Stimulated activated CD8-positive, alpha-beta memory T cell treated with anti-CD3 and anti-CD28 coated beads, Interleukin-7, amount 100 ng/mL, for 4 hours (primary cell): ENCODE measurements at regions not wholly inside any gene's neighbourhood (a gene's known extent, or its start where the extent isn't known, plus 50 kb on each side); places are given as distances from the start of the nearest gene placed in this dataset.
A peak's percentile ranks its signal among the peaks of the same experiment; 100 is the strongest.

ENCODE experiments used
- DNase-seq, 2 donors: peaks; one replicate each; pipeline ENCODE4 v3.0.0-alpha.2; 2020; ENCODE audit warnings: low read depth in 2 of 2

DNA sequence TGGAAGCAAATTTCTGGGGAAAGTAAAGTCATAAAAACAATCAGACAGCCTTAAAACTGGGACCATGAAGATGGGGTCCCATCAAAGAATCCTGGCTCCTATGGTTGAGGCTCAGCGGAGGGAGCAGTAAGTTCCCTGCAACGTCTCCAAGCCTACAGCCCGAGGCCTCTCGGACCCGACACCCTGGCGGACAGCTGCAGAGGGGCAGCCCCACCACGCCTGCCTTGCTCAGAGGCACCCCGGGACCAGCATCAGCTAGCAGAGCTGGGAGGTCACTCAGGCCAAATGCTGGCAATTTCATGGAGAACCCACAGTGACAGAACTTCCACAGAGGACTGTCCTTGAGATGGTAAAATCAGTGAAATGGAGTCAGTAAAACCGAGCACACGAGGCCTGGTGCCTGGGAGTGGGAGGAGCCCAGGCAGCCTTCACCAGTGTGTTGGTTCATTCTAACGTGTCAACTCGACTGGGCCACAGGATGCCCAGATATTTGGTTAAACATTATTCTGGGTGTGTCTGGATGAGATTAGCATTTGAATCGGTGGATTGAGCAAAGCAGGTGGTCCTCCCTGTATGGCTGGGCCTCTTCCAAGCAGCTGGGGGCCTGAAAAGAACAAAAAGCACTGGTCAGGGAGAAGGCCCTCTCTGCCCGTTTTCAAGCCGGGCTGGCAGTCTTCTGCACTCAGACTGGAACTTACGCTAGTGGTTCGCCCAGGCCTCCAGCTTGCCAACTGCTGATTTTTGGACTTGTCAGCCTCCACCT is 96.2 kb upstream of the INSIG1 start:
- no peak for DNase-seq

DNA sequence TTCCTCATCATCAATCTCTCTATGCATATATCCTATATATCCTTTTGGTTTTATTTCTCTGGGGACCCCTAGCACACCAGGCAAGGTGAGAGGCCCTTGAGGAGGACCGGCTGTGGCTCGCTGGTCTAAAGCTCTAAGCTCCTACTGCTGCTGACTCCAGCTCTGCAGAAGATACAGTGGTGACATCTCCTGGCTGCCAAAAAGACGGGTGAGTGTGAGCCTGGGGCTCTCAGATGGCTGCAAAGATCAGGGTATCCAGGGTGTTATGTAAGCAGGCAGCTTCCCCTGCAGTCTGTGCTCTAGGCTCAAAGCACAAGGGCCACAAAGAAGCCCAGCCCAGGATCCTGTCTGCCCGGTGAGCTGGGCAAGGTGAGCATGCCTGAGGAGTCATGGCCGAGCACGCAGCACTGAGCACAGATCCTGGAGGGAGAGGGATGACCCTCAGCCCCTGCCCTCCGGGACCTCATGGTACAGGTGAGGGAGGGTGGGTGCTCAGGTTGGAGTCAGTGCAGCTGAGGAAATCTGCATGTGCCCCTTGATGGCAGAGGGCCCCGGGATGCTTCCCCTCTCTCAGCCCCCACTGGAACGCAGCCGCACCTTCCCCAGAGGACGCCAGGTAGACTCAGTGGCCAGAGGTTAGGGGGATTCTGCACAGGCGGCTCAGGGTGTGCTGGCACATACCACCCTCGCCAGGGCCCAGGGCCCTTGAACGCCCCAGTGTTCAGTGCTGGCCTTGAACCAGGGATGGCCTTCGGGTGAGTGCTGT is 95.4 kb upstream of the INSIG1 start:
- no peak for DNase-seq

DNA sequence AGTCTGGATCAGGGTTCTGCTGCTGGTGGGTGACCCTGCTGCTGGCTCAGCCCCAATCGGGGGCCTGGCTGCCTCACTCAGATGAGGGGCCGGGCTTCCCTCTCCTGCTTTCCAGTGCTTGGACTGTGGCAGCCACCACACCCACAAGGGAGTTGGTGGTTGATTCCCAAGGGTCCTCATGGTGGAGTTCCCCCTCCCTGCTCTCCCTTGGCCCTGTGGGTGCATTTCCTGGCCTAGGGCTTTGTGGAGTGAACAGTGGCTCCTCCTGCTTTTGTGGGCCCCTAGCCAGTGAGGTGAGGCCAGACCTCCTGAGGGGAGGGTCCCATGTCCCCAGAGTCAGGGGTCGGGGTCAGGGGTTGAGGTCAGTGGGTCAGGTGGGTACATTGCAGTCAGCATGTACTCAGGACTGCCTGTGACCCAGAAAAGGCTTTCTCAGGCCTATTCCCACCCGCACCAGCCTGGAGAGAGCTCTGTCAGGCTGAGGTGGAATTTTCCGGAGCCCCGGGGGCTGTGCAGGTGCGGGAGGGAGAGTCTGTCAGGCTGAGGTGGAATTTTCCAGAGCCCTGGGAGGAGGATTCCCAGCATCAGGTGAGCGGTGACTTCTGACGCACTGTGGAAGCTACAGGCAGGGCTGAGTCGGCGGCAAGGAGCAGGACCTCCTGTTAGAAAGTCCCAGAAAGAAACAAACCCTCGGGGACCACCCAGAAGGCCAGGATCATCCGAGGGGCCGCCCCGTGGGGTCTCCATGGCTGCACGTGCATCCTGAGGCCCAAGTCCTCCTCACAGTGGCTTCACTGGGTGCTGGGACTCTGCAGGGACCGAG is 94.4 kb upstream of the INSIG1 start:
- DNase-seq: no peak

DNA sequence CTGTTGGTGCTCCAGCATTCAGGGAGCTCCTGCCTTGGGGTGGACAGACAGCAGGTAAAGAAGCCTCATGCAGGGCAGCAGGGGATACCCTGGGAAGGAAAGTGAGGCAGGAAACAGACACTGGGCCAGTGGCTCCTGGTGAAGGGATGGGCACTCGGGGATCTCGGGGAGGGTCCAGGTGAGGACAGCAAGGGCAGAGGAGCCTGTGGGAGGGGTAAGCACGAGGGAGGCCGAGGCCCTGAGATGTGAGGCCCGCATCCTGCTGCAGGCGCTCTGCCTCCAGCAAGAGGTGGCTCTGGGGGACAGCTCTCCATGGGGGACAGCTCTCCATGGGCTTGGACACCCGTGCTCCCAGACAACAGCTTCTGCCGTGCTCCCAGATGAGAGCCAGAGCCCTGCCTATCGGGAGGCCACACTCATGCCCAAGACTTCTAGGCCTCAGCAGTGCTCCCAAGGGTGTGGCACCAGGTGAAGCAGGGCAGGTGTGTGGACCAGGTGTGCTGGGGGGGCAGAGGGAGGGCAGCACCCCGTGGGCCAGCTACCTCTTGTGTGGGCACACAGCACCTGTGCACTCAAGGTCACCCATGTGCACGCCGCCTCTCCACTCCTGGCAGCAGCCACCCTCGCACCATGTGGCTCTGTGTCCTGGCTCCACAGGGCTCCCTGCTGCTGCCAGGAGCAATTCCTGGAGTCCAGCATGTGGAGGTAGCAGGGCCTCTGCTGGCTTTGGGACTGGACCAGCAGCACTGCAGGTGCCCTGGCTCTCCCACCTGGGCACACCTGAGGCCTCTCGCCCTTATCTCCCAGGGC is 93.6 kb upstream of the INSIG1 start:
- no peak for DNase-seq

DNA sequence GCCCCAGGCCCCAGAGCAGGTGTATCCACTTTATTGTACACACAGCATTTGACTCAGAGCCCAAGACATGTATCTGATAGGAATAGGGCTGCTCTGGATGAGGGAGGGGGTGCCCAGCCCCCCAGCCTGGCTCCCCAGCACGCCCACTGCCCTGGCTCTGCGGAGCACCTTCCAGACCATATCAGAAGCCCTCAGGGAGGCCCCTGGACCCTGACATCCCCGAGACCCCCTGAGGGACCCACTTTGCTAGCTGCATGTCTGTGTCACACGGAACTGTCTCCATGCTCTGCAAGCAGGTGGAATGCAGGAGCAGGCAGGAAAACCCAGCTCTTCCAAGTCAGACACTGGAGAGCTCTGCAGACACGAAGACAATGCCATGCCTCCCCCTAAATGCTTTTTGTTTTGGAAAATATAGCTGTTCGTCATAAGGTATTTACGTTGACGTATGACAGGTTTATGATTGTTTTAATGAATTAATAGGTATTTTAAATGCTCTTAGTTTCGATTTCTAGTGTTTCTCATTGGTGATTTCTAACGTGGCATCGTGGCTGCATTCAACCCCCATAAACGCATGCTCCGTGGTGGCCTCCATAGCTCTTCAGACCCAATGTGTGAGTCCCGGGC is 92.8 kb upstream of the INSIG1 start:
- no peak for DNase-seq

DNA sequence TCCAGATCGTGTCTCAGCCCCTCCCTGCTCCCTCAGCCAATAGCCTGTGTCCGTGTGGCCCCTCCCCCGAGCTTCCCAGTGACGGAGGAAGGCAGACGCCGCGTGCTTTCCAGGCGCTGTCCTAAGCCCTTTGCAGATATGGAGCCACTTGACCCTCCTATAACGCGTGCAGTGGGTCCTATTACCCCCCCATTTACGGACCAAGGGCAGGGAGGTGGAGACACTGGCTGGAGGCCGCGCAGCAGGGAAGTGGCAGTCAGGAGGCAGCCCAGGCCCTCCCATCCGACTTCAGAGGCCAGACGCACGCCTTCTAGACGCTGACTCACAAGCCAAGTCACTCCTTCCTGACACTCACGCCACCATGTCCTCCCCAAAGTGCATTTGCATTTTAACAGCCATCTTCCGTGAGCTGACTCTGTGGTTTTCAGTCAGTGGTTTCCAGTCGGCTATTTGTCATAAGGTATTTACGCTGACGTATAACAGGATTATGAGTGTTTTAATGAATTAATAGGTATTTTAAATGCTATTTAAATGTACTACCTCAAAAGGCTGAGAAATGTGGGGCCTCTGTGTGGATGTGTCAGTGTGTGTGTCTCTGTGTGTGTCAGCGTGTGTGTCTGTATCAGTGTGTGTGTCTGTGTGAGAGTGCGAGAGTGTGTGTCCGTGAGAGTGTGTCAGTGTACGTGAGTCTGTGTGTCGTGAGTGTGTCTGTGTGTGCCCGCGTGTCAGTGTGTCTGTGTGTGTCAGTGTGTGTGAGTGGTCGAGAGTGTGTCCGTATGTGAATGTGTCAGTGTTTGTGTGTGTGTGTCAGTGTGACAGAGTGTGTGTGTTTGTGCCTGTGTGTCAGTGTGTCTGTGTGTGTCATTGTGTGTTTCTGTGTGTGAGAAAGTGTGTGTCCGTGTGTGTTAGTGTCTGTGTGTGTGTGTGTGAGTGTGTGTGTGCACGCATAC is 92.0 kb upstream of the INSIG1 start:
- peak; percentile 85 to 91 for DNase-seq

DNA sequence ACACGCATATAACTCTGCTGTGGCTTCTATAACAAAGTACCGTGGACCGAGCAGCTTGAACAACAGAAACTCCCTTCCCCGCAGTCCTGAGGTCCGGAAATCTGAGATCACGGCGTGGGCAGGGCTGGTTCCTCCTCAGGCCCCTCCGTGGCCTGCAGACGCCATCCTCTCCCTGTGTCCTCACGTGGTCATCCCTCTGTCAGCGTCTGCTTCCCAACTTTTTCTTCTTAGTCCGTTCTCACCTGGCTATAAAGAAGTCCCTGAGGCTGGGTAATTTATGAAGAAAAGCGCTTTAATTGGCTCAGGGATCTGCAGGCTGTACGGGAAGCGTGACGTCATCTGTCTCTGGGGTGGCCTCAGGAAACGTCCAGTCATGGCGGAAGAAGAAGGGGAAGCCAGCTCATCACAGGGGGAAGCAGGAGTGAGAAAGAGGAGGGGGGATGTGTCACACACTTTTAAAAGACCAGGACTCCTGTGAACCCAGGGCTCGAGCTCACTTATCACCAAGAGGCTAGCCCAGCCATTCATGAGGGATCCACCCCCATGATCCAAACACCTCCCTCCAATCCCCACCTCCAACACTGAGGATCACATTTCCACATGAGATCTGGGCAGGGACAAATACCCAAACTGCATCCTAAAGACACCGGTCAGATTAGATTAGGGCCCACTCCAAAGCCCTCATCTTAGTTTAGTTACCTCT is 91.2 kb upstream of the INSIG1 start:
- peak; percentile 57 to 73 for DNase-seq

DNA sequence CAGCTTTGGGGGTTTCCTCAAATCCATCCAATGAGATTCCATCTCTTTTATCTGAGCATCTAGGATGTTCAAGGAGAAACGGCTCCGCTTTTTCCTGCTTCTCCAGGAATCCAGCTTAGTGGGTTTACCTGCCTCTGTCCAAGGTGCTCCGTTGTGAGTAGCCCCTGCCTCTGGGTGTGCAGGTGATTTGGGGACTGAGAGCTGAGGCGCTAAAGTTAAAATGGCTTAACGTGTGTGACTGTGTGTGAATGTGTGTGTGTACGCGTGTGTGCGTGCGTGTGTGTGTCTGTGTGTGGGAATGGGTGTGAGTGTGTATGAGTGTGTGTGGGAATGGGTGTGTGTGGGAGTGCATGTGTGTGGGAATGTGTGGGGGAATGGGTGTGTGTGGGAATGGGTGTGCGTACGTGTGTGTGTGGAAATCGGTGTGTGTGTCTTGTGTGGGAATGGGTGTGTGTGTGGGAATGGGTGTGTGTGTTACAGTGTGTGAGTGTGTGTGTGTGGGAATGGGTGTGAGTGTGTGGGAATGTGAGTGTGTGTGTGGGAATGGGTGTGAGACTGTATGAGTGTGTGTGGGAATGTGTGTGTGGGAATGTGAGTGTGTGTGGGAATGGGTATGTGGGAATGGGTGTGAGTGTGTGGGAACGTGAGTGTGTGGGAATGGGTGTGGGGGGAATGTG is 90.2 kb upstream of the INSIG1 start:
- DNase-seq: no peak

DNA sequence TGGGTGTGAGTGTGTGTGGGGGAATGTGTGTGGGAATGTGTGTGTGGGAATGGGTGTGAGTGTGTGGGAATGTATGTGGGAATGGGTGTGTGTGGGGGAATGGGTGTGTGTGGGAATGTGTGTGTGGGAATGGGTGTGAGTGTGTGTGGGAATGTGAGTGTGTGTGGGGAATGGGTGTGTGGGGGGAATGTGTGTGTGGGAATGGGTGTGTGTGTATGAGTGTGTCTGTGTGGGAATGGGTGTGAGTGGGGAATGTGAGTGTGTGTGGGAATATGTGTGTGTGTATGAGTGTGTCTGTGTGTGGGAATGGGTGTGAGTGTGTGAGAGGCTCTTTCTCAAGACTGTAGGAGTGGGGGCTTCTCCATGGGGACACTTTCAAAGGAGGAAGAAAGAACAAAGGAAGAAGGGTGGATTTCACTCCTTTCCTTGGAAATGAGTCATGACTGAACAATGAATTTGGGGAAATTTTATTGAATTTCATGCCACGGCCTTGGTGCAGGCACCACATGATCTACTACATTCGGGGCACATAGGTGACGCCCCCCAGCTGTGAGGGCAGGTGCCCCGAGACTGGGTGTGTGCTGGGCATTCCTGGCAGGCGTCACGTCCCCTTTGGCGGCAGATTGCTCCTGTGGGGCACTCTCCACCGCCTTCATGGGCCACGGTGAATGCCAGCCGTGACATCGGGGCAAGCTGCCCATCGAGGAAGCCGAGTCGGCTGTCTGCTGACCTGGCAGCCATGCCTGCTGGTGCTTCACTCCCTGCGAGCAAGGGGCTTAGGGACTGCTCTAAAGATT is 88.8 kb upstream of the INSIG1 start:
- DNase-seq: no peak

DNA sequence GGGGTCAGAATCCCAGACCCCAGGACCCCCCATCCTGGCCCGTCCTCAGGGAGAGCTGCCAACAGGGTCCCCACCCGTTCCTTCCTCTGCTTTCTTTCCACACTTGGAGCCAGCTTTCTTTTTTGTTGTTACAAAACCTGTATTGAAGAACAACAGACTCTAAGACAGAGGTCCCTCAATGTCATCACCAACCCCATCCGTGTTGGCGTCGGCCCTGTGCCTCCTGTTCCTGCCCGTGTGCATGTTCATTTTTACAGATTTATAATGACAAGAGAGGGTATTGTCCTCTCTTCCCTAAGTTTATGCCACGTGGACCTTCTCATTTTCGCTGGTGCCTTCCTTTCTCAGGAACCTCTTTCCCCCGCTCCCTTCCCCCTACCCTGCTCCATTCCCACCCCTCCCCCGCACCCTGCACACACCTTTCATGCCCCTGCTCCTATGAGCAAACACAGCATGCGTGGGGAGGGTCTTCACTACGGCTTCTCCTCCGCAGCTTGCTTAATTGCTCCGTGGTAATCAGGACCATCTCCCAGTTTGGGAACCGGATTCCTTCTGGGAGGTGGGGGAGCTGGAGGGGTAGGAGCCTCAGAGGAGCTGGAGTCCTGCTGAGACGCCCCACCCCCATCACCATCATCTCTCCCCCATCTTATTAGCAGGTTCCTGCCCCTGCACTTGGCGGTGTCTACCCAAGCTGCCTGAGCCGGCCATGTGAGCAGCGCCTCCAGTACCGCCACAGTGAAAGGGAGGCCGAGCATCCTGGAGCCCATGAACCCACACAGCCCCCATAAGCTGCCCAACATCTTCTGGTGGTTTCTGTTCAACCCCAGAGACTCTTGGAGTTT is 88.0 kb upstream of the INSIG1 start:
- no peak for DNase-seq

DNA sequence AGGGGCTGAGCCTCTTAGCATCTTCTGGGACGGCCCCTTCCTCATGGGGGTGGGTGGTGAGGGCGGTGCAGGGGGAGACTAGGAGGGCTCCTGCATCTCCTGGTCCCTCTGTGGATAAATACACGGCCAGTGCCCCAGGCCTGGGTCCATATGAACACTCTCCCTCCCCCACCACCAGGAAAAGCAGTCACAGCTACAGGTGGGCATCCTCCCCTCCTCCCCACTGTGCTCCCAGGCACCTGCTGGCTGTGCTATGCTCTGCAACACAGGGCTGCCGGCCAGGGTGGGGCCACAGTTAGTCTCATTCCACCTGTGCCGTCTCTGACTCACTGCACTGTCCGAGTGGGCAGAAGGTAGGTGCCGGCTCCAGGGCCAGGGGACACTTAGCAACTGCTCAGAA is 87.3 kb upstream of the INSIG1 start:
- DNase-seq: no peak

DNA sequence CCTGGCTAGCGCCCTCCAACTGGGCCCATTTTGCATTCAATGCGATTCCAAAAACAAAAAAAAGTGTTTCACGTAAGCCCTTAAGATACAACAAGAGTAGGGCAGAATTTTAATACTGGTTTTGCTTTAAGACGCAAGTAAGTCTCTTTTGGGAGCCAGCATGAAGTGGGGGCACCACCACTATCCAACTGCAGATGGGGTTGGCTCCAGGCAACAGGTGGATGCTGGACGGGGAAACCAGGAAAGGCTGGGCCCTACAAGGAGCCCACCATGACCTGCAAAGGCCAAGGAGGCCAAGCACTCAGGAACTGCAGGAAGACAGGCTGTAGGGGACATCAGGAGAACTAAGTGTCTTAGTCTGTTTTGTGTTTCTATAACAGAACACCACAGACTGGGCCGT is 86.5 kb upstream of the INSIG1 start:
- DNase-seq: no peak

DNA sequence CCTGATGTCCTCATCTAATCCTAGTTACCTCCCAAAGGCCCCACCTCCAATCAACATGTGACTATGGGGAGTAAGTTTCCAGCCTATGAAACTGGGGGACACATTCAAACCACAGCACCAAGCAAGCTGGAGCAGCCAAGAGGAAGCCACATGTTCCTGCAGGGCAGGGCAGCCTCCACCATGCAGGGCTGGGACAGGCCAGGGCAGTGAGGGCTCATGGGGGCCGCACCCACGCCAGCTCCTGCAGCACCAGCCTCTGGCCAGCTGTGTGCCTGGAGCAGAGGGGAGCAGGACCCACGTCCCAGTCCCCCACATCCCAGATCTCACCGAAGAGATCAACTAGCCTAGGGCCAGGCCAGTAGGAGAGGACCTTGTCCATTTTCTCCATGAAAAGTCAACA is 85.9 kb upstream of the INSIG1 start:
- DNase-seq: no peak

DNA sequence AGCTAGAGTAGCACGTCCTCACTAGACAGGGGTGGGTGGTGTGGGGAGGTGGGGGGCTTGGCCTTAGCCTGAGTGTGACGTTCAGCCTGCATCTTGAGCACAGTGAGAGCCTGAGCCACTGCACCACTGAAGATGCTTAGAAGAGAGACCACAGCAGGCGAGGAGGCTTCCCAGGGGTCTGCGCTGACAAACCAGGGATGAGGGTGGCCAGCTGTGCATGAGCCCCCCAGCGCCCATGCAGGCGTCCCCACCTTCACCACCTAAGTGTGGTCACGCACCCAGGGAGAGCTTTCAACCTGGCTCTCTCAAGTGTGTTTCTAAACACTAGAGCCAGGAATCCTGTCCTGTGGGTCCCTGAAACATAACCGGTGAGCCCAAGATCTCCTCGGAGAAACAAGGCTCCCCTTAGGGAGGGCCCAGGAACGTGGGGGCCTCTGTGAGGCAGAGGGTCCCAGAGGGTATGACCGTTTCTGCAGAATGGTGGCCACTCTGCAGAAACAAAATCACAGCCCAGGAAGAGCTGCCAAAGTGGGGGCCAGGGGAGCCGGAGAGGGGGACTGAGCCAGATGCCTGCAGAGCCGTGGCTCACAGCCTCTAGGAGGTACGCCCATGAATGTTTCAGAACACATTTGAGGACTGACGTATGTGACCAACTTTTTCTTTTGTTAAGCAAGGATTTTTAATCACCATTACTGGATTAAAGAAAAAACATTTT is 85.2 kb upstream of the INSIG1 start:
- no peak for DNase-seq

DNA sequence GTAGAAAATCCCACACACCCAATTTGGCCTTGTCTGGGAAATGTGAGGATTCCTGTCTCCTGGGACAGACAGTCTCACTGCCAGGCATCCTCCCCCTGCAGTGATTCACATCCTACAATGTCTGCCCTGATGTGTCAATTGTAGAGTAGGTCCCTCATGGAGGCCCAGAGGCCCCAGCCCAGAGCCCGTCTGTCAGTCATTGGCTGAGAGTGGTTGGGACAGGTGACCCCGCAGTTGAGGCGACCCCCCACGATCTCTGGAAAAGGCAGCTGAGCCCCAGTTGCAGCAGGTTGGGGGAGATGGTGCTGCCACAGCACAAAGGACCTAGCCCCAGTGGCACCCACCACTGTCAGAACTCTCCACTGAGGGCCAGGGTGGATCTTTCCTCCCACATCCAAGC is 84.3 kb upstream of the INSIG1 start:
- no peak for DNase-seq

DNA sequence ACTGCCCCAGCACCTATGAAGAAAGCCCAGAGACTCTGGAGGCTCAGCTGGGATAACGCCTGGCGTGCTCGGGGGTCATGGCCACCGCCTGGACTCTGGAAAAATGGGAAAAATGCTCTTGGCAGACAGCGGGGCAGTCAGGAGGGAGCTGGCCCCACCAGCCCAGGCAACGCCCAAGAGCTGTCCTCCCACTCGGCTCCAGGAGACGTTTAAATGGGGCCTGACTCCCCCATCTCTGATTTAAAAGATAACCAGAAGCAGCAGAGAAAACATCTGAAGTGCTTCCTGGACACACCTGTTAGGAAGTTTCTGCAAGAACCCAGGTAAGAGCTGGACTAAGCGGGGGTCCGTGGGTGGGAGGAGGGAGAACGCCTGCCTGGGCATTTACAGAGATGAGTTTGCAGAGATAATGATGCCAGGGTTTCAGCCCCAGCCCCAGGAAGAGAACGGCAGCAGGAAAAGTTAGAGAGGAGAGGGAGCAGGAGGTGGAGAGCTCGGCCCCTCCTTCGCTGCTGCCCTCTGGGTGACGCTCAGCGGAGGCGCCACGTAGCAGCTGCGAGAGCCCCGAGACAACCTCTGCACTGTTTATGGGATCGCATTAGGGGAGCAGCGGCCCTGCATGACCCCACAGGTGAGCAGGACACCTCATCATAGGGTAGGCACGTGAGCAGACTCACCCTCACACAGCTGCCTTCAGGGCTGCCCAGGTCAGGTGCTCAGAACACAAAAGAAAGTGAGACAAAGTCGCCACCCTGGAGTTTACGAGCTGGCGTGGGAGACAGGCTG is 83.5 kb upstream of the INSIG1 start:
- no peak for DNase-seq
